Mesenchymal stem cell (in vitro differentiated cells and primary cell): ENCODE measurements at regions not wholly inside any gene's neighbourhood (a gene's known extent, or its start where the extent isn't known, plus 50 kb on each side); places are given as distances from the start of the nearest gene placed in this dataset.

Experiments
- DNase-seq: peaks from one replicate; pipeline ENCODE4 v3.0.0-alpha.2; 2013
- H2AFZ ChIP-seq: one replicate; pipeline ENCODE4 v1.6.1; 2013; ENCODE audit warnings: low read depth, mild to moderate bottlenecking, control low read depth, inconsistent platforms, low read length, moderate library complexity
- H2AK5ac ChIP-seq: 2 replicates; pipeline ENCODE4 v1.6.1; 2013; ENCODE audit warnings: low read length, moderate library complexity, mild to moderate bottlenecking, inconsistent platforms; ENCODE audit not compliant: severe bottlenecking
- H2BK120ac ChIP-seq: one replicate; pipeline ENCODE4 v1.6.1; 2013; ENCODE audit warnings: low read depth, mild to moderate bottlenecking, inconsistent platforms, low read length, moderate library complexity
- H2BK12ac ChIP-seq, 2 experiments: one replicate each; pipeline ENCODE4 v1.6.1; 2013; ENCODE audit warnings: inconsistent platforms in 2 of 2, low read length in 2 of 2, mild to moderate bottlenecking in 2 of 2, moderate library complexity in 2 of 2, control low read depth in 1 of 2
- H2BK15ac ChIP-seq: one replicate; pipeline ENCODE4 v1.6.1; 2013; ENCODE audit warnings: mild to moderate bottlenecking, low read depth, inconsistent platforms; ENCODE audit not compliant: poor library complexity, severe bottlenecking
- H2BK5ac ChIP-seq: 2 replicates; pipeline ENCODE4 v1.6.1; 2013; ENCODE audit warnings: low read depth, mild to moderate bottlenecking, low read length, control low read depth, inconsistent platforms; ENCODE audit not compliant: poor library complexity, severe bottlenecking
- H3K14ac ChIP-seq, 2 experiments: one replicate each; pipeline ENCODE4 v1.6.1; 2013; ENCODE audit warnings: inconsistent platforms in 2 of 2, low read length in 2 of 2, control low read depth in 1 of 2, mild to moderate bottlenecking in 1 of 2, moderate library complexity in 1 of 2
- H3K18ac ChIP-seq, 2 experiments: one replicate each; pipeline ENCODE4 v1.6.1; 2013; ENCODE audit warnings: inconsistent platforms in 2 of 2, low read length in 2 of 2, control low read depth in 1 of 2, low read depth in 1 of 2, mild to moderate bottlenecking in 1 of 2
- H3K23ac ChIP-seq, 2 experiments: one replicate each; pipeline ENCODE4 v1.6.1; 2013; ENCODE audit warnings: inconsistent platforms in 2 of 2, low read length in 2 of 2, mild to moderate bottlenecking in 2 of 2, moderate library complexity in 2 of 2, control low read depth in 1 of 2
- H3K27ac ChIP-seq: 2 replicates; pipeline ENCODE4 v1.5.1; 2013; ENCODE audit warnings: mild to moderate bottlenecking, moderate library complexity, low read length, control low read depth, inconsistent platforms; ENCODE audit not compliant: poor library complexity, severe bottlenecking
- H3K27me3 ChIP-seq, 2 experiments: 2 replicates each; pipeline versions ENCODE4 v1.6.1 to v1.7.0; 2013; ENCODE audit warnings: low read length in 2 of 2, mild to moderate bottlenecking in 2 of 2, moderate library complexity in 2 of 2, control low read depth in 1 of 2, inconsistent platforms in 1 of 2; ENCODE audit not compliant: control insufficient read depth in 1 of 2, insufficient read depth in 1 of 2
- H3K36me3 ChIP-seq, 2 experiments: 2 replicates each; pipeline versions ENCODE4 v1.6.1 to v1.7.0; 2013; ENCODE audit warnings: low read length in 2 of 2, control low read depth in 1 of 2, inconsistent platforms in 1 of 2, low read depth in 1 of 2, mild to moderate bottlenecking in 1 of 2; ENCODE audit not compliant: insufficient read depth in 2 of 2, control insufficient read depth in 1 of 2
- H3K4ac ChIP-seq, 2 experiments: one replicate each; pipeline ENCODE4 v1.6.1; 2013; ENCODE audit warnings: inconsistent platforms in 2 of 2, low read length in 2 of 2, mild to moderate bottlenecking in 2 of 2, moderate library complexity in 2 of 2, control low read depth in 1 of 2, low read depth in 1 of 2
- H3K4me1 ChIP-seq: 2 replicates; pipeline ENCODE4 v1.6.1; 2013; ENCODE audit warnings: low read depth, low read length, control low read depth; ENCODE audit not compliant: control insufficient read depth, insufficient read depth
- H3K4me2 ChIP-seq: 2 replicates; pipeline ENCODE4 v1.6.1; 2013; ENCODE audit warnings: low read length, mild to moderate bottlenecking, inconsistent platforms; ENCODE audit not compliant: poor library complexity, severe bottlenecking
- H3K4me3 ChIP-seq, 2 experiments: 2 replicates each; pipeline versions ENCODE4 v1.5.1 to v1.7.0; 2013; ENCODE audit warnings: low read length in 2 of 2, mild to moderate bottlenecking in 2 of 2, control low read depth in 1 of 2, low read depth in 1 of 2; ENCODE audit not compliant: insufficient read depth in 1 of 2
- H3K79me1 ChIP-seq: replicated peaks from 2 replicates; pipeline ENCODE4 v1.6.1; 2013; ENCODE audit warnings: mild to moderate bottlenecking, control low read depth, low read length, inconsistent platforms; ENCODE audit not compliant: poor library complexity, severe bottlenecking
- H3K9ac ChIP-seq: 2 replicates; pipeline ENCODE4 v1.7.0; 2013; ENCODE audit warnings: mild to moderate bottlenecking, low read length, moderate library complexity
- H3K9me3 ChIP-seq: 2 replicates; pipeline ENCODE4 v1.7.0; 2013; ENCODE audit warnings: mild to moderate bottlenecking, low read length; ENCODE audit not compliant: control insufficient read depth
- H4K8ac ChIP-seq: one replicate; pipeline ENCODE4 v1.6.1; 2013; ENCODE audit warnings: inconsistent platforms, mild to moderate bottlenecking, low read length, moderate library complexity
- H4K91ac ChIP-seq: one replicate; pipeline ENCODE4 v1.6.1; 2013; ENCODE audit warnings: mild to moderate bottlenecking, low read length, inconsistent platforms
- WGBS: methylation state at CpG from one replicate; pipeline ENCODE4 v1.1.7; 2013; ENCODE audit warnings: mixed read lengths; 5-methylcytosine and 5-hydroxymethylcytosine counted together

DNA sequence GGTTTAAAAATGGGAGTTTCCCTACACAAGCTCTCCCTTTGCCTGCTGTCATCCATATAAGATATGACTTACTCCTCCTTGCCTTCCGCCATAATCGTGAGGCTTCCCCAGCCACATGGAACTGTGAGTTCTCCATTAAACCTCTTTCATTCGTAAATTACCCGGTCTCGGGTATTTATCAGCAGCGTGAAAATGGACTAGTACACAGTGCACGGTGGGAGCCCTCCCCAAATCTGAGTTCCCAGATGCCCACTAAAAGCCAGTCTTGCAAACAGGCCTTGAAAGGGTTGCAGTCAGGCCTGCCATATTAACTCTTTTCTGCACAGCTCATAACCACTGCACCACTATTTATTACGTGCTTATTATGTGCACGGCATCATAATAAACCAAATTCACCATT lies 400.9 kb downstream of the PRDM2 start:
- H2BK5ac ChIP-seq = no peak overlapping the region
- no peaks in the 10 kb centered on the region for H3K4me1 ChIP-seq
- no peak overlapping the region for H3K4me3 ChIP-seq
- H3K9ac ChIP-seq = no peak overlapping the region
- H3K36me3 ChIP-seq = no peaks in the 10 kb centered on the region
- H3K18ac ChIP-seq = no peak overlapping the region
- H2BK12ac ChIP-seq = no peak overlapping the region
- peaks cover 7% of the 10 kb centered on the region for H3K9me3 ChIP-seq
- no peak for DNase-seq
- H3K23ac ChIP-seq = no peak overlapping the region
- no peak overlapping the region for H2AFZ ChIP-seq
- H2AK5ac ChIP-seq = no peak overlapping the region
- no peak overlapping the region for H4K91ac ChIP-seq
- H3K4ac ChIP-seq = no peak overlapping the region
- peaks cover 0 to 19% of the 10 kb centered on the region in 2 experiments for H3K27me3 ChIP-seq
- H4K8ac ChIP-seq = no peak overlapping the region
- no peak overlapping the region for H3K14ac ChIP-seq
- H2BK15ac ChIP-seq = no peak overlapping the region
- no peak overlapping the region for H3K4me2 ChIP-seq
- no peak overlapping the region for H3K27ac ChIP-seq
- 83% methylated on average over 9 of the region's 9 CpGs for WGBS
- H3K79me1 ChIP-seq = no peaks in the 10 kb centered on the region
- no peak overlapping the region for H2BK120ac ChIP-seq

- Histone ChIP-seq H3K79me1 (no peaks in the 10 kb centered on the region), H3K4ac (no peak overlapping the region), H3K4me3 (no peak overlapping the region), H3K14ac (no peak overlapping the region), H3K18ac (no peak overlapping the region), H2AK5ac (no peak overlapping the region), H4K8ac (no peak overlapping the region), H3K36me3 (no peaks in the 10 kb centered on the region), H4K91ac (no peak overlapping the region), H2AFZ (no peak overlapping the region), H3K9ac (no peak overlapping the region), H3K27ac (no peak overlapping the region), H2BK120ac (no peak overlapping the region), H3K4me1 (no peaks in the 10 kb centered on the region), H2BK15ac (no peak overlapping the region), H2BK5ac (no peak overlapping the region), H3K23ac (no peak overlapping the region), H3K9me3 (peaks cover 7% of the 10 kb centered on the region), H3K27me3 (peaks cover 0 to 17% of the 10 kb centered on the region in 2 experiments), H2BK12ac (no peak overlapping the region), H3K4me2 (no peak overlapping the region)
- 73% methylated on average over 9 of the region's 9 CpGs for WGBS
- DNase-seq = no peak
These were observed 402.2 kb downstream of the PRDM2 start for GRCh38 chr1:14102180-14102579.

GRCh38 chr1:14103878-14104430 lies 404.0 kb downstream of the PRDM2 start:
- H2AK5ac ChIP-seq = no peak overlapping the region
- DNase-seq = no peak
- H4K91ac ChIP-seq = no peak overlapping the region
- H3K27ac ChIP-seq = no peak overlapping the region
- no peak overlapping the region for H3K23ac ChIP-seq
- H3K4me1 ChIP-seq = no peaks in the 10 kb centered on the region
- H3K79me1 ChIP-seq = no peaks in the 10 kb centered on the region
- no peak overlapping the region for H3K9ac ChIP-seq
- 64% methylated on average over 7 of the region's 7 CpGs for WGBS
- H3K14ac ChIP-seq = no peak overlapping the region
- peaks cover 0 to 18% of the 10 kb centered on the region in 2 experiments for H3K27me3 ChIP-seq
- H3K4me2 ChIP-seq = no peak overlapping the region
- H3K4me3 ChIP-seq = no peak overlapping the region
- no peak overlapping the region for H2BK120ac ChIP-seq
- H2AFZ ChIP-seq = no peak overlapping the region
- H2BK5ac ChIP-seq = no peak overlapping the region
- no peak overlapping the region for H4K8ac ChIP-seq
- H2BK15ac ChIP-seq = no peak overlapping the region
- peaks cover 7% of the 10 kb centered on the region for H3K9me3 ChIP-seq
- no peak overlapping the region for H2BK12ac ChIP-seq
- H3K36me3 ChIP-seq = no peaks in the 10 kb centered on the region
- H3K18ac ChIP-seq = no peak overlapping the region
- no peak overlapping the region for H3K4ac ChIP-seq

DNA sequence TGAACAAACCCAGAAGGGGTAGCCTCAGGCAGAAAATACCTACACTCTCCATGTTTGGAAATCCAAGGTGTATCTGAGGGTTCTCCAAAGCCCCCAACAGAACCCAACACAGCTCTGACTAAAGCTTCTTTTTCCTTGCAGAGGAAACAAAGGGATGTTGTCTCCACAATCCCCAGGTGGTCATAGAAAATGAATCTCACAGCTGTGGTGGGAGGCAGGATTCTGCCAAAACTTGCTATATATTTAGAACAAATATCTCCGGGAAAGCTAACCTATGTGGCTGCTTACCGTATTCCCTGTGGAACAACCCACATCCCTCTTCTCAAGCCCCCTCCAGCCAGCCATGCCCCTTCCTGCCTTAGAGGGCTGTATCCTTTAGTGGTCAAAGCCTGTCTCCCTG lies 406.1 kb downstream of the PRDM2 start:
- Histone ChIP-seq H3K36me3 (no peaks in the 10 kb centered on the region), H3K9me3 (peaks cover 7% of the 10 kb centered on the region), H2BK5ac (no peak overlapping the region), H3K14ac (no peak overlapping the region), H3K4me2 (no peak overlapping the region), H2BK120ac (no peak overlapping the region), H2BK12ac (no peak overlapping the region), H2AFZ (no peak overlapping the region), H2AK5ac (no peak overlapping the region), H3K4ac (no peak overlapping the region), H3K9ac (no peak overlapping the region), H3K27me3 (peaks cover 0 to 18% of the 10 kb centered on the region in 2 experiments), H4K91ac (no peak overlapping the region), H3K18ac (no peak overlapping the region), H3K4me3 (no peak overlapping the region), H3K79me1 (no peaks in the 10 kb centered on the region), H3K23ac (no peak overlapping the region), H3K4me1 (no peaks in the 10 kb centered on the region), H4K8ac (no peak overlapping the region), H3K27ac (no peak overlapping the region), H2BK15ac (no peak overlapping the region)
- 95% methylated on average over 2 of the region's 2 CpGs for WGBS
- DNase-seq = no peak
